CD4-positive, alpha-beta T cell treated with Interleukin-15 for 1 hour (primary cell): ENCODE measurements at regions not wholly inside any gene's neighbourhood (a gene's known extent, or its start where the extent isn't known, plus 50 kb on each side); places are given as distances from the start of the nearest gene placed in this dataset.

Experiments used
- DNase-seq: peaks from one replicate; pipeline ENCODE4 v3.0.0-alpha.2; 2020

DNA sequence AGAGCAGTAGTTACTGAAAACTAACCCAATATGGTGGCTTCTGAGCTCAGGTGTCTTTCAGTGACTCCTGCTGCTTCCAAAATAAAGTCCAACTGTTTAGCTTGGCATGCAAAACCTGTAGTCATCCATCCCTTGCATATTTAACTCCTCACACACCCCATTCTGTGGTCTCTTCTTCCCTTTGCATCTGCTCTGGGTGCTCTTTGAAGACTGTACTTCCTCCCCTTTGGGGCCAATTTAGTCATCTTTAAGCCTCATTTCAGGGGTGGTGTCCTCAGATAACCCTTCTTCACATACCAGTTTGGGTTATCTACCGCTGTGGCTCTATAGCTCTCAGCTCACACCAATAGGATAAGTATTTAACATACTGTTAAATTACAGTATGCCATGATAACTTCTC is 209.9 kb upstream of the DMRT1 start:
- DNase-seq = no peak

DNA sequence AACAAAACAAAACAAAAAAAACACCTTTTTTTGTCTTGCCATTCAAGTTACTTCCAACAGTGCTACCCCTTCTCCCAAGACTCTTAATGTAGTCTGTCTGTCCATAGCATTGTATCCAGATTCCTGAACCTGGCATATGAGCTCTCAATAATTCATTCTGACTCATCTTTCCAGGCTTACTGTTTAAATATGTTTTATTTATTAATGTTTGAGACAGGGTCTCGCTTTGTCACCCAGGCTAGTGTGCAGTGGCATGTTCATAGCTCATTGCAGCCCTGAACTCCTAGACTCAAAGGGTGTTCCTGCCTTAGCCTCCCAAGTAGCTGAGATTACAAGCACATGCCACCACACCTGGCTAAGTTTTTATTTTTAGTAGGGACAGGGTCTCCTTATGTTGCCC is 208.0 kb upstream of the DMRT1 start:
- no peak for DNase-seq

DNA sequence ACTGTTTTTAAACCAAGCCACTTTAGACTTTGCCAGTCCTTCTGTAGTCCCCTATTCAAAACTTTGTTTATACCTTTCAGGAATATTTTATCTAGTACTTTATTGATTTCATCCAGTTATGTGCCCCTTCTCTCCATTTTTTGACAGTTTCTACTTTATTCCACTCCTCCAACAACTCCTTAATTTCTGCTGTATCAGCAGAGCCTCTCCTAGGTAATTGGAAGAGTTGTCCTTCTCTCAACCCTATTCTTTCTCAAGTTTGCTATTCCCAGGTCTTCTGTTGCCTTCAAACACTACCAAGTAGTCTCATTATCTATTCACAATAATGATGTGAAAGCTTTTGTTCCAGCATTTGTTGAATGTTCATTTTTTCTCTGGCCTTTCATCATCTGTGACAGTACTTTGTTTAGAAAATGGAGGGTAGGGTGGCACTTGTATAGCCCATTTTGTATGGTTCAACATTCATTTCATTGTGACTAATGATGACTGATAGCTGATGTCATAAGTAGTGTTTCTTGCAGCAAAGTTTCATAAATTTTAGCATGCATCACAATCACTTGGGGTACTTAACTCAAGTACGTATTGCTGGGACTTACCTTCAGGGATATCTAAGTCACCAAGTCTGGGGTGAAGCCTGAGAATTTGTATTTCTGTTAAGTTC is 204.4 kb upstream of the DMRT1 start:
- DNase-seq = no peak

DNA sequence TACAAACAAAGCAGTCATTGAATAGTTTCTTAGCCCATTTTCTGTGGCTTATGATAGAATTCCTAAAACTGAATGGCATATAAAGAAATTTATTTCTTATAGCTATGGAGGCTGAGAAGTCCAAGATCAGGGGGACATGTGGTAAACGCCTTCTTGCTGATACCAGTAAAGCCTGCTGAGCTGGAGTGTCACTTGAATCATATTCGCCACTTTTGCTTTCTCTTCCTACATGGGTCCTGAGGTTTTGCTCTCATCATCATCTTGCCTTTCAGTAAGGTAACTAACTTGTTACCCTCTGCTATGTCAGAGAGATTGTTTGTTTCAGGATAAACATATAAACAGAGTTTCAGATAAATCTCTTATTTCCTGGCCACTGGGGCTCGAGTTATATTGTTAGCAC is 203.3 kb upstream of the DMRT1 start:
- no peak for DNase-seq

DNA sequence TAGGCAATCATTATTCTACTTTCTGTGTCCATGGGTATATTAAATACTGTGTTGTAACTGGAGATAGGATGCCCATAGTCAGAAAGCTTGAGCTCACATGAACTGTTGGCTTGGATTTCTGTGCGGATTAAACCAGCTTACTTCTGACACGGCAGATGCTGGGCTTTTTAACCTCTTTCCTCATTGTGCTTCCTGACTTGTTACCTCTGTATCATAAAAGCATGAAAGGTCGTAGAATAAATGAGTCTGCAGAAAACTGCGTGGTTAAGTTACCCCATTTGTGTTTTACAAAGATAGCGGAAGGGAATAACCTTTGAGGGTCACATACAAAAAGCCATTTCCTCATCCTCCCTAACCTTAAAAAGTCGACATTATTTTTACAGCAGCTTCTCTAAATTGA is 199.5 kb upstream of the DMRT1 start:
- no peak for DNase-seq

DNA sequence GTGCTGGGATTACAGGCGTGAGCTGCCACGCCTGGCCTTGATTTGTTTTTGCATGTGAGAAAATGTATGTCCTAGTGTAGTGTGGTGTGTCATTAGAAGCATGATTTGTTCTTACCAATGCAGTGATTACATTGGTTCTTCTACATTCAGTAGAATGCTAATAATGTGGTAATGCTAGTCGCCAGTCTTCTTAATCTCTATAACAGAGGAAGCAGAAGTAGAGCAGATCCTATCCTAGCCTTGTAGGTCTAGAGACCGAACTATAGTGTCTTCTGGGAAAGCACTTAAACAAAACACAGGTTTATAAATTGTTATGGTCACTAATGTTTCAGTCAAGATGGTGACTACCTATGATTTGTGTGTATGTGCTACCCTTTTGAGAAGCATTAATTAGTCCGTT is 197.5 kb upstream of the DMRT1 start:
- DNase-seq = no peak

DNA sequence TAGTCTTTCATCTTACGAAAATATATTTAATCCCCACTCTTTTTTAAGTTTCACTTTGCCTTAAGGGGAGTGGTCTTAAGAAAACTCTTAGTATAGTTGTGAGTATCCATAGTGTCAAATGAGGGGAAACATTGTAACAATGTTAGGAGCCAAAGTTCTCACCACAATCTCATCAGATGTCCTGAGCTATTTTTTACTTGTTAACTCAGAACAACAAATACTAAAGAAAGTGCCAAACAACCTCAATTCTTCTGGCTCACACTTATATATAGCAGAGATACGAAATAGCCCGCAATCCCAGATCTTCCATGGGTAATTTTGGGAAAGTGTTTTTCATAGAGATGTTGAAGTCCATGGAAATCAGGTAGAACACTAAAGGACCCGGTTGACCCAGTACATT is 194.0 kb upstream of the DMRT1 start:
- no peak for DNase-seq

DNA sequence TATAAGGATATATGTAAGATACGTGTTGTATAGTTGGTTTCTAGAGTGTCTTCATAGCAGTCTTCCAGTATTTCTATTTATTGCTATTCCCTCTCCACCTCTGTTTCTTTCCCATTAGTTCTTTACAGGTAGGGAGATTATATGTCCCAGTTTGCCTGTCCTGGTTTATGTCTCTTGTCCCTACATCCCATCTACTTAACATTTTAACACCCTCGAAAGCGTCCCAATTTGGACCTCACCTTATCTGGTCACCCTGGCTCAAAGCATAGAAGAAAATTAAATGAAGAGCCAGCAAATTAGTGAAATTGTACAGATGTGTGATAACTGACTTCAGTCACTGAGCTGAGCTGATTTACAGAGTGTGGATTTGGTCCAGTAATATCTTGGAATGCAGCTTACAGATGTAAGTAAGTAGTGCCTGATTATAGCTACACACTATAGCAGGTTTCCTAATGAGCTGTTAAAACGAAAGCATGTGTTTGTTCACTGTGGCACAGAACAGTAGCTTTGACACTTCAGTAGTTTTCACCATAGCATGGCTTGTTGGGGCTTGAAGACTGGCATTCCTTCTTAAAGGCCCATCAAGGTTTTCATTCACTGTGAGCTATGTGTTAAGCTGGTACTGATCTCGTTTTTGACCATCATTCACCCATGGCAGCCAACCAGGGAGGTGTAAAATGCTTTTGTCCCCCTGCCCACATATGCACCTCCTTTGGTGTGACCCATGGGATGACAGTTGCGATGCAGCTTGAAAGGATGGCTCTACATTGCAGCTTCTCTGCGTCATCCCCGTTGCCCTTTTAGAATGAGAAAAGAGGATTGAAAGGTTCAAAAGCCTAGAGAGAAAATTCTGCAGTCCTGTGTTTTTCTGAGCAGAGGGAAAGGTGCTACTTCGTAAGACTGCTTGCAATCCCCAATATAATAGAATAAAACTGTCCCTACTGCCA is 192.1 kb upstream of the DMRT1 start:
- no peak for DNase-seq

DNA sequence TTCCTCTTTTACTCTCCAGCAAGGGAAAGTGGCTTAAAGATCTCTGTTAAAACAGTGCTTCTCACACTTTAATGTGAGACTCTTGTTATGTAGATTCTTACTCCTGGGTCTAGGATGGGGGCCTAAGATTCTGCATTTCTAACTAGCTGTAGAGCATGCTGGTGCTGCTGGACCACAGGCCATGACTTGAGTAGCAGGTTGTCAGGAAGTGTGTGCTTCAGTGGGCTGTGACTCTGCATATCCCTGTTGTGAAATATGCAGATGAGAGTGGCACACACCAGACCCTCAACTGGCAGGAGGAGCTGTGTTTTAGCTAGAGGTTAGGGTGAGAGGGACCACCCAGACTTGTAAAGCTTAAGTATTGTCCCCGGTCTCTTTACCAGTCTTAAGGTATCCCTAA is 191.1 kb upstream of the DMRT1 start:
- no peak for DNase-seq

DNA sequence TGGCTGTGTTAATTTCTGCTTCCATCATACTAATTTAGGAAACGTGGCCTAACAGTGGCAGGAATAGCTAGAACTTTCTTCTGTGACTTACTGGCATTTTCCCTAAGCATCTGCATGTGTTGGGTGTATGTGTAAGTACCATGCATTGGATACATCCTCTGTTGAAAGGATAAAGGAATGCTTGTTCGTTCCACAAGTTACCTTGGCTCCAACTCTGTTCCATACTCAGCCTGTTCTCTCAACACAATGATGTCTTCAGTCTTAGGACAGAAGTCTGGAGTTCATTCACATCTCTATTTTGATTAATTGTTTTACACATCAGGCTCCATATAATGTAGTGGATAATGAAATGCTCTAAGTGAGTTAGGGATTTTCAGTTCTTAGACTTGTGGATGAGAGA is 190.1 kb upstream of the DMRT1 start:
- DNase-seq = no peak

DNA sequence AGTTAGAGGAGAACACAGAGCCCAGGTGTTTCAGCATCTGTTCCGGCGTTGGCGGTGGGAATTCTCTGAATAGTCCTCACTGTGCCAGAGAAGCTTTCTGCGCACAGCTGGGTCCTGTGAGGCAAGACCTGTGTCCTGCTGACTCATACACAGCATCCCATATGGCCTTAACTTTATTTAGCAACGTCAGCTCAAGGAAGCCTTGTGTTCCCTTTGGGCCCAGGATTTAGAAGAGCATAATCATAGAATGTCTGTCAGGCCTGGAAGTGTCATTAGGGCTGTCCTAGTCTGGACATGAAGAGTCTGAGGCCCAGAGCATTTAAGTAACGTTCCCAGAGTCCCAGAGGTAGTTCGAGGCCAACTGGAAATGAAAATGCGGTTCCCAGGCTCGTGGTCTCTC is 188.6 kb upstream of the DMRT1 start:
- no peak for DNase-seq

DNA sequence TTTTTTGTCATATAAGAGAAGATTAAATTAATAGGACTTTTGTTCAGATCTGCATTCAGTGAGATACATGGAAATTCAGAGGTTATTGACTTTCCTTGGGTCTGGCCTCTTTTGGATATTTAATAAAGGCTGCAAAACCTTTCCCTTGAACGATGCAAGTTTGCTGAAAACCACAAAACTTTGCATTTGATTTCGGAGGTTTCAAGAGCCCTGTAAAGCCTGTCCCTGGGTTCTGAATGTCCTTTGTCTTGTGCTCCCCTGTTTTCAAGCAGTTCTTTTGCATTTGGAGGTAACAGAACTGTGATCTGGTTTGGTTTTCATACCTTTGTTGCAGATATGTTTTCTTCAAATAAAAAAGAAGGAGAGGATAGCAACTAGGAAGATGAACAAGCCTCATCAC is 188.1 kb upstream of the DMRT1 start:
- no peak for DNase-seq

DNA sequence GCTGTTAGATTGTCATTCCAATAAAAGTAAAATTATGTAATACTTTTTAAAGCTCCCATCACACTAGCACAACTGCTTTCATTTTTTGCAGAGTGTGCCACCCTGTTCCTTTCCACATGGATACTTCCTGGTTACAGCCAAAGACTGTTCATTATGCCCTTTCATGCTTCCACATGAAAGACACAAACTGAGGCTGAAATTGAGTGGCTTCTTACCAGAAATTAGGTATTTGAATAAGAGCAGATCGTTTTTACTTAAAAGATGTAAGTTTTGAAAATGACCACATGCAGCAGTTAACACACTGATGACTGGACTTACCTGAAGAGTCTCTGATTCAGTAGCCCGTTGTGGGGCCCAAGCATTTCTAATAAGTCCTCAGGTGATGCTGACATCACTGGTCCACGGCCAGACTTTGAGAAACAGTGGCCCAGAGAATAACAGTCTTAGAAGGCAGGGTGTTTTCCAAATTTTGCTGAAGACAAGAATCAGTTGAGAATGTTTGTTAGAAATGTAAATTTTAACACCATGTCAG is 187.6 kb upstream of the DMRT1 start:
- DNase-seq = no peak

DNA sequence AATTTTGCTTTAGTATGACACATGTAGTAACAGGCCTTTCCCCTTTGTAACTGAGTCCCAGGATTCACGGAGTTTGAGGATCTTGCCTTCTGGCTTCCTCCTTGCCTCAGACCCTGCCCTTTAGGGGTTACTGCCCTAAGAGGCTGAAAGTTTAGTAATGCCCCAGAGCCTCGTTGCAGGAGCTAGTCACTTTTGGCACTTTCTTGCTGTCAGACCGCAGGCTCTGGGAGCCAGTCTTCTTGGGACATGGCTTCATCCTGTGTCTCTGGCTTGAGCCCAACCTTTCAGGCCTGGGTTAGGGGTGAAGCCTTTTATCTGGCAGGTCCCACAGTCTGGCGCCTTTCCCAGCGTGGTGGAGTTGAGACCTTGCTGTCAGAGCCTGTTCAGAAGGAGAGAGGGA is 185.6 kb upstream of the DMRT1 start:
- no peak for DNase-seq

DNA sequence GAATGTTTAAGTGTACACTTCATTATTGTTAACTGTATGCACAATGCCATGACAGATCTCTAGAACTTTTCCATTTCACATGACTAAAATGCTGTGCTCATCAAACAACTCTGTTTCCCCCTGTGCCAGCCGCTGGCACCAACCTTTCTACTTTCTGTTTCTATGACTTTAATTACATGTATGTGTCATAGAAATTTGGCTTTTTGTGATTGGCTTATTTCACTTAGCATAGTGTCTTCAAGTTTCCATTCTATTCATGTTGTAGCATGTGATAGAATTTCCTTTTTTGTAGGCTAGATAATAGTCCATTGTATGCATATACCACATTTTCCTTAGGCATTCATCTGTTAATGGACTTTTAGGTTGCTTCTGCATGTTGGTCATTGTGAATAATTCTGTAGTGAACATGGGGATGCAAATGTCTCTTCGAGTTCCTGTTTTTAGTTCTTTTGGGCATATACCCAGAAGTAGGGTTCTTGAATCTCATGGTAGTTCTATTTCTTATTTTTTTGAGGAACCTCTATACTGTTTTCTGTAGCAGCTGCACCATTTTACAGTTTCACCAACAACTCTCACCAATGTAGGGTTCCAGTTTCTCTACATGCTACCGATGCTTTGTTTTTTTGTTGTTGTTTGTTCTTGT is 184.4 kb upstream of the DMRT1 start:
- no peak for DNase-seq

DNA sequence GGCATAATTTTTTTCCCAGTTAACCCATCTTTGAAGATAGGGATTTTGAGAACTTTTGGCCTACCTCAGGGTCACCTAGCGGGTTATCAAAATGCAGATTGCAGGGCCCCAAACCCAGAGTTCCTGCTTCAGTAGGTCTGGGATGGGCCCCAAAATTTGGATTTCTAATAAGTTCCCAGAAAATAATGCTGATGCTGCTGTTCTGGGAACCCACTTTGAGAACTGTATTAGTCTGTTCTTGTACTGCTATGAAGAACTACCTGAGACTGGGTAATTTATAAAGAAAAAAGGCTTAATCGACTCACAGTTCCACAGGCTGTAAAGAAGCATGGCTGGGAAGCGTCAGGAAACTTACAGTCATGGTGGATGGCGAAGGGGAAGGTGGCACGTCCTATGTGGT is 182.2 kb upstream of the DMRT1 start:
- DNase-seq = no peak

DNA sequence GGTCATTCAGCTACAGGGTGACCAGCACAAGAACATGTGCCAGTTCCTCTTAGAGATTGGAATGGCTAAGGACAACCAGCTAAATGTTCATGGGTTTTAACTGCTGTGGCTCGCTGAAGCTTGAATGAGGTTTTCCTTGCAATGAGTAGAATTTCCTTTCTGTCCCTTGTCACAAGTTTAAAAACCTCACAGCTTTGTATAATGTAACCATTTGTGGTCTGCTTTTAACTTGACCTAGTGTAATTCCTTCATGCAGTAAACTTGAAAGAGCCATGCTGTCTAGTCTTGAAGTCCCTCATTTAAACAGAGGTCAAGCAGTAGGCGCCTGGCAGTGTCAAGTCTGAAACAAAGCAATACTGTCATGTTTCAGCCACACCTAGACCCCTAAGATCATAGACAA is 181.3 kb upstream of the DMRT1 start:
- DNase-seq = no peak

DNA sequence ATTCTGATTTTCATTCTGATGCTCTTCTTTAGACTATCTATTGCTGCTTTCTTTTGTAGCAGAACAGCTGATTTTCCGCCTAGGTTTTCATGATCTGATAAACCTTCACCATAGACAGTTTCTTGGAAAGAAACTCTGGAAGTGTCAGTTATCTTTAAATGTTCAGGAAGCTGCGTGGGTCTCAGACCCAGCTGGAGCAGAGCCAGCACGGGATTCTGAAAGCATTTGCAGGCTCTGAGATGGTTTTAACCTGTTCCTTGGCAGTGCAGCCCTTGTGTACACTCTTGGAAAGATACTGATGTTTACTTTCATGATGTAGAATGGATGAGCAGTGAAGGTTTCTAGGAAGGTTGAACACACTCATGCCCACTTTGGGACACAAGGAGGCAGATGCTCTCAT is 178.0 kb upstream of the DMRT1 start:
- DNase-seq = no peak

DNA sequence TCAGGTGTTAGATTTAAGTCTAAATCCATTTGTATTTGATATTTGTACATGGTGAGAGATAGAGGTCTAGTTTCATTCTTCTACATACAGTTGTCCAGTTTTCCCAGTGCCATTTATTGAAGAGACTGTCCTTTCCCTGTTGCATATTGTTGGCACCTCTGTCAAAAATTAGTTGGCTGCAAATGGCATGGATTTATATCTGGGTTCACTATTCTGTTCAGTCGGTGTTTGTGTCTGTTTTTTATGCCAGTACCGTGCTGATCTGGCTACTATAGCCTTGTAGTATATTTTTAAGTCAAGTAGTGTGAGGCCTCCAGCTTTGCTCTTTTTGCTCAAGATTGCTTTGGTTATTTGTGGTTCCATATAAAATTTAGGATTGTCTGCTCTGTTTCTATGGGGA is 176.2 kb upstream of the DMRT1 start:
- no peak for DNase-seq

DNA sequence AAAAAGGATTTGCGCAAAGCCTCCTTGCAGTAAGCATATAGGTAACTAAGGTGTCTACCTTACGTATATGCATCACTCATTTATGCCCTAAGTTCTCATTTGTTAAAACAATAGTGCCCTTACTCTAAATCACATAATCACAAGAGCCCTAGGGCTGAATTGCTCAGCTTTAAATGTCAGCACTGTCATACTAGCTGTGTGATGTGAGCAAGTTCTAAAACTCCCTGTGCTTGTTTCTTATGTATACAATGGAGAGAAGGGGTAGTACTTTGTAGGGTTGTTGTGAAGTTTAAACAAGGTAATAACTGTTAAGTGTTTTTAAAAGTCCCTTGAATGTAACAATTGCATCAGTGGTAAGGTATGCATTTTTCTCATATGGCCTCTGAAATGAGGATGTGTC is 169.5 kb upstream of the DMRT1 start:
- DNase-seq = no peak

DNA sequence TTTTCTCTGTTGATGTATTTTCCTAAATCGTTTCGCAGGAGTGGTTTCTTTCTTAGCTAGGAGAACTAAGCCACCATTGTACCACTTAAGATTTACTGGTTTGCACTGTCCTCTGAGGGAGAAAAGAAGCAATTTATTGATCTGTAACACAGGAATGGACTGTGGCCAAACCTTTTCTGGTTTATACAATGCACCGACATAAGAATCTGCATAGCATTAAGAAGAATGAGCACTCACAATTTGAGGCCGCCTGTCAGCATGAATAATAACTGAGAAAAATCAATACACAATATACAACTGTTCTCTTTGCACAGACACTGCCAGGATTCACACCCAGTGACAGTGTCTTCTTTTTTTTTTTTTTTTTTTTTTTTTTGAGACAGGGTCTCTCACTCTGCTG is 168.6 kb upstream of the DMRT1 start:
- no peak for DNase-seq

DNA sequence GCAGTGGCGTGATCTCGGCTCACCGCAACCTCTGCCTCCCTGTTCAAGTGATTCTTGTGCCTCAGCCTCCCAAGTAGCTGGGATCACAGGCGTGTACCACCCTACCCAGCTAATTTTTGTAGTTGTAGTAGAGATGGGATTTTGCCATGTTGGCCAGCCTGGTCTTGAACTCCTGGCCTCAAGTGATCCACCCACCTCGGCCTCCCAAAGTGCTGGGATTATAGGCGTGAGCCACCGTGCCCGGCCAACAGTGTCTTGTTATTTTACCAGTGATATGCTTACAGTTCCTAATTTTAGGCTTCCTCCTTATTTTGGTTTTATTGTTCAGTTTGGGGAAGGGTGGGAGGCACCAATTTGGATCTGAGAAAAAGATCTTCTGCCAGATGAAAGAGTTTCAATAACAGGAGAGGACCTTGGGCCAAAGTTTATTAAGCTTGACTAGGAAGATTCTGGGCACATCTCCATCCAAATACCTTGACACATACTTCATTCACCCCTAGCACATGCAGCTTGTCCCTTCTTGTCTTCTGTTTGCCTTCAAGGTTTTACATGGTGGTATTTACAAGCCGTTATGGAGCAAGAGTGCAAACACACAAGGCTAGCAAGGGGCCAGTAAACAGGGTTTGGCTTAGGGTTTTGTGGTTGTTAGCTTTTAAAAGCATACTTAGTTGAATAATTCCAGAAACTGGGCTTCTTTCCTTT is 168.1 kb upstream of the DMRT1 start:
- no peak for DNase-seq

DNA sequence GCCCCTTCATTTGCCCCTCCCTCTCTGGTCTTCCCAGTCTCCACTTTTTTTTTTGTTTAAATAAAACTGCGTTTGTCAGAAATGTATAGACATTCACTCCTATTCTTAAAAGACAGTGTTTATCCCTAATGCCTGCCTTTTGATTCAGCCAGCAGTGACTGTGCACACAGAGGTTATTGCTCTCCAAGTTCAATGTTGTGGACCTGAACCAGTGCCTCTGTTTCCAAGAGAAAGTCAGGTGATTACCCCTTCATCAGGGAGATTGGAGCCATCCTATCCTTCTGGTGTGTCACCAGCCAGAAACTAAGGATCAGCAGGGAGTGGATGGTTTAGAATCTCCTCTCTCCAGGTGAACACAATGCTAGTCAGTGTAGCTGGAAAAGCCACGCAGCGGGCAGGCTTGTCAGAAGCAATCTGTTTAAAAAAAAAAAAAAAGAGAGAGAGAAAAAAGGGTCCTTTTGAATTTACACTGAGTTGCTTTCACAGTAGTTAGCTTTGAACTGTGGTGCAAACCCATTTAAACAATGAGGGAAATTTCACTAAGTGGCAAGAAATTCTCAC is 167.5 kb upstream of the DMRT1 start:
- no peak for DNase-seq
